ENCODE measurements at regions not wholly inside any gene's neighbourhood (a gene's known extent, or its start where the extent isn't known, plus 50 kb on each side); places are given as distances from the start of the nearest gene placed in this dataset.

- TF ChIP-seq, protein P1, sequence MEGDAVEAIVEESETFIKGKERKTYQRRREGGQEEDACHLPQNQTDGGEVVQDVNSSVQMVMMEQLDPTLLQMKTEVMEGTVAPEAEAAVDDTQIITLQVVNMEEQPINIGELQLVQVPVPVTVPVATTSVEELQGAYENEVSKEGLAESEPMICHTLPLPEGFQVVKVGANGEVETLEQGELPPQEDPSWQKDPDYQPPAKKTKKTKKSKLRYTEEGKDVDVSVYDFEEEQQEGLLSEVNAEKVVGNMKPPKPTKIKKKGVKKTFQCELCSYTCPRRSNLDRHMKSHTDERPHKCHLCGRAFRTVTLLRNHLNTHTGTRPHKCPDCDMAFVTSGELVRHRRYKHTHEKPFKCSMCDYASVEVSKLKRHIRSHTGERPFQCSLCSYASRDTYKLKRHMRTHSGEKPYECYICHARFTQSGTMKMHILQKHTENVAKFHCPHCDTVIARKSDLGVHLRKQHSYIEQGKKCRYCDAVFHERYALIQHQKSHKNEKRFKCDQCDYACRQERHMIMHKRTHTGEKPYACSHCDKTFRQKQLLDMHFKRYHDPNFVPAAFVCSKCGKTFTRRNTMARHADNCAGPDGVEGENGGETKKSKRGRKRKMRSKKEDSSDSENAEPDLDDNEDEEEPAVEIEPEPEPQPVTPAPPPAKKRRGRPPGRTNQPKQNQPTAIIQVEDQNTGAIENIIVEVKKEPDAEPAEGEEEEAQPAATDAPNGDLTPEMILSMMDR (IDR thresholded peaks at IDR 0.05; ENCODE audit: control insufficient read depth, extremely low read depth, insufficient read depth) = no peak
- H3K4me3 ChIP-seq (ENCODE audit: low read depth, low read length) = no peak overlapping the region
- DNase-seq (ENCODE audit: low read depth) = no peak
Measured at GRCh38 chr13:22483276-22483675, 697.5 kb upstream of the SGCG start.

DNA sequence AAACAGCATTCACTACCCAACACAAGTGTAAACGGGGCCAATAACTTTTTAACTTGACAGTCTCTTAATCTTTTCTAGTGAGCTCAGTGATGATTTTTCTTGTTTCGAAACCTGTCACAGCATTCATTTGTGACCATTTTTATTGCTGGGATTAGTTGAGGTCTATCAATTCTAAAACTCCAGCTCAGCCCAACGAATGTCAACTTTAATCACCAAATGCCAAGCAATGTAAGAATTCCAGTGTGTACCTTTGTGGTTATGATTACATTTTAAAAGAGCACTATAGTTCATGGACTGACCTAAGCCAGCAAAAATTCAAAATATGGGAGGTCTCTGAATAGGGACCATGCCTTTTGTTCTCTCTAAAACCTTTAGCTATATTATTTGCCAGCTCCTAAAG is 694.3 kb upstream of the SGCG start:
- H3K4me3 ChIP-seq (ENCODE audit: low read depth, low read length) = no peak overlapping the region
- TF ChIP-seq, protein P1 (IDR thresholded peaks at IDR 0.05; ENCODE audit: control insufficient read depth, extremely low read depth, insufficient read depth) = no peak
- no peak for DNase-seq (ENCODE audit: low read depth)

DNA sequence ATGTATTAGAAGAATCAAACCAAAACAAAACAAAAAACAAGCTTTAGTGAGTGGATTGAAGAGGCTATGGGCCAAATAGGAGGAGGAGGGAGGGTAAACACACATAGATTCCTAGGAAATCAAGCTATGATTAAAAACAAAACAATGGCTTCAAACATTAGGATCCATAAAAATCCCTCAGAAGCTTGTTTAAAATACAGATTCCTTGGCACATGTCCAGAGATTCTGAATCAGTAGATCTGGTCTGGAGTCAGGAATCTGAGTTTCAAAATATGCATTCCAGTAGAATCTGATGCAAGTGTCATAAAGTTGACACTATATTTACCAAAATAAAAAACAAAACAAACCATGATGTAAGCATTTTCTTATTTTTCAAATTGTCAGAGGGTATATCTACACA is 692.8 kb upstream of the SGCG start:
- H3K4me3 ChIP-seq (ENCODE audit: low read depth, low read length) = no peak overlapping the region
- TF ChIP-seq, protein P1 (IDR thresholded peaks at IDR 0.05; ENCODE audit: control insufficient read depth, extremely low read depth, insufficient read depth) = no peak
- DNase-seq (ENCODE audit: low read depth) = no peak

- no peak overlapping the region for H3K4me3 ChIP-seq (ENCODE audit: low read depth, low read length)
- DNase-seq (ENCODE audit: low read depth) = no peak
- TF ChIP-seq, protein P1 (IDR thresholded peaks at IDR 0.05; ENCODE audit: control insufficient read depth, extremely low read depth, insufficient read depth) = no peak
Measured at GRCh38 chr13:22489771-22490170, 691.0 kb upstream of the SGCG start.

DNA sequence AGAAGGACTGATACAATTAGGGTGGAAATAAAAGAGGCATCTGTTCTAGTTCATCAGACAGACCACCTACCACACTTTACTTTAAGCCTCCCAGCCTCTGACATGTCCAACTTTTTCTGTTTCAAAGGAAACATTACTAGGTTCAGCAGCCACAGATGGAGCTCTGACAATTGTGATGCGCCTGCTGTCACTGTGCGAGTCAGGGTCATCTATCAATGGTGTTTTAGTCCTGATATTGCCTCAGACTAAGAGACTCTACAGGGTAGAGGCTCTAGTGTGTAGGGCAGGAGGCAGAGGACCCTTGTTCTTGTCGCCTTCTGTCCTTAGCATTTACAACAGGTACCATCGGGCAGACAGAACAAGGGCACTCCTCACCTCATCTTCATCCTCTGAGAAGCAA is 685.0 kb upstream of the SGCG start:
- no peak for DNase-seq (ENCODE audit: low read depth)
- no peak overlapping the region for H3K4me3 ChIP-seq (ENCODE audit: low read depth, low read length)
- TF ChIP-seq, protein P1 (IDR thresholded peaks at IDR 0.05; ENCODE audit: control insufficient read depth, extremely low read depth, insufficient read depth) = no peak

DNA sequence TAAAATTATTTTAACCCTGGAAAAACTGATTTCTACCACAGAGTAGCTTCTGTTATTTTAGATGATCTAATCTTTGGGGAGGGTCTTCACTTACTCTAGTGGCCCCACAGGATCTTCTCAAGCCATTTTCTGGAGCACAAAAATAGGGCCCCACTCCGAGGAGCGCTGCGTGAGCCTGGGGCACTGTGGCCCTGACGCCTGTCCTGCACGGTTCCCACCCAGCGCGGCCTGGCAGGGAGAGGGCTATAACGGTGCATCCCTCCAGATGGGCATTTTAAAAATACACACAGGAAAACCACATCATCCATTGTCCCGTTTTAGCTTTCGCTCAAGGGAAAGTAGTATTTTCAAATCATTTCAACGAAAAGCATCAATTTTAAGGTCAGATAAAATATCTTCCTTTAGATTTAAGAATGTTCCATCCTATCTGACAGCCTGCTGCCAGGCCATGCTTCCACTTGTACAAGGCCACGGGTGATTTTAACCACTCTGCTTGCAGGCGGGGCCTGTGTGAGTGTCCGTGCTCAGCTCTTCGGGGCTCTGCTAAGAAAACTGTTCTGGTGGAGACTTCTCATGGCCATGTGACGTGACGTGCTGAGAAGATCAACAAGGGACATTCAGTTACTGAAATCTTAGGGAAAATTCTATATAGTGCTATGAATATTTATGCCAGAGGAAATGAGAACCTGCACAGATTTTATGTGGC is 683.8 kb upstream of the SGCG start:
- H3K4me3 ChIP-seq (ENCODE audit: low read depth, low read length) = no peak overlapping the region
- DNase-seq (ENCODE audit: low read depth) = no peak
- TF ChIP-seq, protein P1 (IDR thresholded peaks at IDR 0.05; ENCODE audit: control insufficient read depth, extremely low read depth, insufficient read depth) = no peak
